WI38 (cell line): ENCODE measurements at regions not wholly inside any gene's neighbourhood (a gene's known extent, or its start where the extent isn't known, plus 50 kb on each side); places are given as distances from the start of the nearest gene placed in this dataset.

Source experiments
- H3K4me3 ChIP-seq: 2 replicates; pipeline ENCODE4 v1.5.1; 2011; ENCODE audit warnings: low read depth, mild to moderate bottlenecking, control low read depth, low read length
- CTCF ChIP-seq: IDR thresholded peaks from 2 replicates; pipeline ENCODE4 v1.5.1; 2012; ENCODE audit warnings: low read depth, mild to moderate bottlenecking, control low read depth, low read length

- no peak for TF ChIP-seq CTCF
- H3K4me3 ChIP-seq = no peak overlapping the region
Measured at GRCh38 chr13:70893832-70894231, 785.6 kb upstream of the KLHL1 start.

GRCh38 chr13:70890289-70890688 lies 782.0 kb upstream of the KLHL1 start:
- no peak overlapping the region for H3K4me3 ChIP-seq
- no peak for TF ChIP-seq CTCF

- H3K4me3 ChIP-seq = no peak overlapping the region
- TF ChIP-seq CTCF = no peak
Measured at GRCh38 chr13:70889163-70889562, 780.9 kb upstream of the KLHL1 start.

GRCh38 chr13:70884196-70884595 lies 775.9 kb upstream of the KLHL1 start:
- no peak for TF ChIP-seq CTCF
- H3K4me3 ChIP-seq = no peak overlapping the region

DNA sequence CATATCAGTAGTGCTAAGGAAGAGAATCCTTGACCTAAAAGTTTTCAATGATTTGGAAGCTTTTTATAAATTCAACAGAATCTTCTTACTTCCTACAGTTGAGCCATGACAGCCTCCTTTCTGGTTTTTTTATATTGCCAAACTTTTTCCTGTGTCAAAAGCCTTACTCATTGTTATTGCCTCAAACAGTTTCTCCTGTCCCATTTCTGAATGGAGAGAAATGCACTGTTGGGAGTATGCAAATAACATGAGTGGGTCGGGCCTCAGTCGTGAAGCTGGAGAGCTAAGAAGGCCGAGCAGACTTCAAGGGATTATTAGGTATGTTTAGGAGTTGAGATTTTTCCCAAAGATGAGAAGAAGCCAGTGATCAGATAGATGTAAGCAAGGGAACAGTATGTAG lies 766.4 kb upstream of the KLHL1 start:
- no peak for TF ChIP-seq CTCF
- no peak overlapping the region for H3K4me3 ChIP-seq

DNA sequence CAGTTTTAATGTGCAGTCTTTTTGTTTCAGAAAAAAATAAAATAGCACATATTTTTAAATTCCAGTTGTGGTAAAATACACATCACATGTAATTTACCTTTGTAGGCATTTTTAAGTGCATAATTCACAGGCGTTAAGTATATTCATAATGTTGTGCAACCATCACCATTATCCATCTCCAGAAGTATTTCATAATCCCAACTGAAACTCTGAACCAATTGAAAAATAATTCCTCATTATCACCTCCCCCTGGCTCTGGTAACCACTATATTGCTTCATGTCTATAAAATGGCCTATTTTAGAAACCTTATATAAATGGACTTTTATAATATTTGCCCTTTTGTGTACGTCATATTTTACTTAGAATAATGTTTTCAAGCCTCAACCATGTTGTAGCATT lies 756.5 kb upstream of the KLHL1 start:
- TF ChIP-seq CTCF = no peak
- no peak overlapping the region for H3K4me3 ChIP-seq

DNA sequence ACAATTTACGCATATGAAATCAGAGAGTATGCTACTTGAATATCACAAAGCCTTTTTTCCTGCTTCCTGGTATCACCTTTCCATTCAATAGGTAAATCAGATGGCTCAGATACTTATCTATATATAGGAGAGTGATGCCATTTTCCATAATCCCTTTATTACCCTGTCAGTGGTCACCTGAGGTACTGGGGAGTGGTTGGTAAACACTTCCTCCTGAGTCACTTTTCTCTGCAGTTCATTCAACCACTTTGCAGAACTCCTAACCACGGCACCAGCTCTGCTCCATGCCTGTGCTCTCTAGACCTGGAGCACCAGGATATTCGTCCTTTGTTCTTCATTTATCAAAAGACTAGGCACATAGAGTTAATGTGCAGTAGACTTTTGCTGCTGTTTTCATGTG lies 748.5 kb upstream of the KLHL1 start:
- H3K4me3 ChIP-seq = no peak overlapping the region
- TF ChIP-seq CTCF = no peak
